ENCODE measurements at regions not wholly inside any gene's neighbourhood (a gene's known extent, or its start where the extent isn't known, plus 50 kb on each side); places are given as distances from the start of the nearest gene placed in this dataset.

GRCh38 chr19:28855216-28855615 lies 357.7 kb downstream of the UQCRFS1 start:
- peaks cover 2 to 4% (median 4%) of the 10 kb centered on the region in 3 donors for H3K27me3 Mint-ChIP-seq (ENCODE audit: low read depth in 3 of 3)
- H3K9me3 Mint-ChIP-seq = peaks cover 0 to 4% (median under 1%) of the 10 kb centered on the region in 6 donors
- H3K27ac Mint-ChIP-seq = no peak overlapping the region
- no peak overlapping the region for H3K4me3 Mint-ChIP-seq
- DNase-seq = no peak
- peaks cover 0 to 4% (median 0%) of the 10 kb centered on the region in 3 donors for H3K36me3 Mint-ChIP-seq
- peaks cover 9 to 18% of the 10 kb centered on the region in 2 donors for H3K4me1 Mint-ChIP-seq

GRCh38 chr19:28847468-28847867 lies 365.5 kb downstream of the UQCRFS1 start:
- H3K36me3 Mint-ChIP-seq = no peaks in the 10 kb centered on the region
- DNase-seq = no peak
- H3K4me1 Mint-ChIP-seq = no peaks in the 10 kb centered on the region
- H3K27ac Mint-ChIP-seq = no peak overlapping the region
- peaks cover 0 to 3% (median 0%) of the 10 kb centered on the region in 3 donors for H3K27me3 Mint-ChIP-seq (ENCODE audit: low read depth in 3 of 3)
- H3K9me3 Mint-ChIP-seq = no peaks in the 10 kb centered on the region
- no peak overlapping the region for H3K4me3 Mint-ChIP-seq

GRCh38 chr19:28846094-28846812 lies 366.7 kb downstream of the UQCRFS1 start:
- no peaks in the 10 kb centered on the region for H3K9me3 Mint-ChIP-seq
- DNase-seq = no peak
- H3K4me3 Mint-ChIP-seq = no peak overlapping the region
- H3K4me1 Mint-ChIP-seq = no peaks in the 10 kb centered on the region
- no peak overlapping the region for H3K27ac Mint-ChIP-seq
- no peaks in the 10 kb centered on the region for H3K36me3 Mint-ChIP-seq
- H3K27me3 Mint-ChIP-seq (ENCODE audit: low read depth in 3 of 3) = peaks cover 0 to 3% (median 0%) of the 10 kb centered on the region in 3 donors

GRCh38 chr19:28843761-28844492 lies 369.0 kb downstream of the UQCRFS1 start:
- Mint-ChIP-seq H3K4me1 (no peaks in the 10 kb centered on the region), H3K27me3 (ENCODE audit: low read depth in 3 of 3) (peaks cover 0 to 3% (median 0%) of the 10 kb centered on the region in 3 donors), H3K36me3 (no peaks in the 10 kb centered on the region), H3K9me3 (peaks cover 0 to 3% (median 0%) of the 10 kb centered on the region in 6 donors), H3K4me3 (no peak overlapping the region), H3K27ac (no peak overlapping the region)
- DNase-seq = no peak

GRCh38 chr19:28841531-28841930 lies 371.4 kb downstream of the UQCRFS1 start:
- Mint-ChIP-seq H3K4me3 (no peak overlapping the region), H3K27me3 (ENCODE audit: low read depth in 3 of 3) (peaks cover 0 to 4% (median 0%) of the 10 kb centered on the region in 3 donors), H3K27ac (no peak overlapping the region), H3K9me3 (peaks cover 0 to 3% (median 0%) of the 10 kb centered on the region in 6 donors), H3K36me3 (no peaks in the 10 kb centered on the region), H3K4me1 (no peaks in the 10 kb centered on the region)
- DNase-seq = no peak

- no peak for DNase-seq
- Mint-ChIP-seq H3K36me3 (no peaks in the 10 kb centered on the region), H3K4me1 (no peaks in the 10 kb centered on the region), H3K4me3 (no peak overlapping the region), H3K9me3 (peaks cover 0 to 3% (median 0%) of the 10 kb centered on the region in 6 donors), H3K27ac (no peak overlapping the region), H3K27me3 (ENCODE audit: low read depth in 3 of 3) (peaks cover 0 to 6% (median 0%) of the 10 kb centered on the region in 3 donors)
These were observed 372.1 kb downstream of the UQCRFS1 start for GRCh38 chr19:28840891-28841290.

GRCh38 chr19:28839455-28839854 lies 373.5 kb downstream of the UQCRFS1 start:
- H3K4me1 Mint-ChIP-seq = no peaks in the 10 kb centered on the region
- H3K27ac Mint-ChIP-seq = no peak overlapping the region
- no peak overlapping the region for H3K4me3 Mint-ChIP-seq
- H3K9me3 Mint-ChIP-seq = peaks cover 0 to 3% (median 0%) of the 10 kb centered on the region in 6 donors
- DNase-seq = no peak
- H3K27me3 Mint-ChIP-seq (ENCODE audit: low read depth in 3 of 3) = peaks cover 0 to 6% (median 0%) of the 10 kb centered on the region in 3 donors
- H3K36me3 Mint-ChIP-seq = no peaks in the 10 kb centered on the region

GRCh38 chr19:28838909-28839308 lies 374.0 kb downstream of the UQCRFS1 start:
- no peak overlapping the region for H3K27ac Mint-ChIP-seq

GRCh38 chr19:28836421-28836820 lies 376.5 kb downstream of the UQCRFS1 start:
- no peak overlapping the region for H3K4me3 Mint-ChIP-seq
- DNase-seq = no peak
- no peaks in the 10 kb centered on the region for H3K4me1 Mint-ChIP-seq
- peaks cover 0 to 6% (median 3%) of the 10 kb centered on the region in 3 donors for H3K27me3 Mint-ChIP-seq (ENCODE audit: low read depth in 3 of 3)
- H3K27ac Mint-ChIP-seq = no peak overlapping the region
- no peaks in the 10 kb centered on the region for H3K36me3 Mint-ChIP-seq
- peaks cover 0 to 3% (median 0%) of the 10 kb centered on the region in 6 donors for H3K9me3 Mint-ChIP-seq

More at GRCh38 chr19:28838909-28839308, 374.0 kb downstream of the UQCRFS1 start:
- peaks cover 0 to 3% (median 0%) of the 10 kb centered on the region in 6 donors for H3K9me3 Mint-ChIP-seq
- H3K36me3 Mint-ChIP-seq = no peaks in the 10 kb centered on the region
- DNase-seq = no peak
- H3K4me1 Mint-ChIP-seq = no peaks in the 10 kb centered on the region
- H3K27me3 Mint-ChIP-seq (ENCODE audit: low read depth in 3 of 3) = peaks cover 0 to 6% (median 0%) of the 10 kb centered on the region in 3 donors
- no peak overlapping the region for H3K4me3 Mint-ChIP-seq

- Mint-ChIP-seq H3K27ac (no peak overlapping the region), H3K27me3 (ENCODE audit: low read depth in 3 of 3) (peaks cover 0 to 6% (median 3%) of the 10 kb centered on the region in 3 donors), H3K4me1 (no peaks in the 10 kb centered on the region), H3K9me3 (no peaks in the 10 kb centered on the region), H3K4me3 (no peak overlapping the region), H3K36me3 (no peaks in the 10 kb centered on the region)
- no peak for DNase-seq
These were observed 378.0 kb downstream of the UQCRFS1 start for GRCh38 chr19:28834996-28835395.

- Mint-ChIP-seq H3K9me3 (no peaks in the 10 kb centered on the region), H3K4me1 (no peaks in the 10 kb centered on the region), H3K27me3 (ENCODE audit: low read depth in 3 of 3) (peaks cover 2 to 6% (median 4%) of the 10 kb centered on the region in 3 donors), H3K27ac (no peak overlapping the region), H3K36me3 (no peaks in the 10 kb centered on the region), H3K4me3 (no peak overlapping the region)
- no peak for DNase-seq
These were observed 381.5 kb downstream of the UQCRFS1 start for GRCh38 chr19:28831462-28831861.

- Mint-ChIP-seq H3K9me3 (no peaks in the 10 kb centered on the region), H3K27ac (no peak overlapping the region), H3K27me3 (ENCODE audit: low read depth in 3 of 3) (peaks cover 0 to 8% (median 6%) of the 10 kb centered on the region in 3 donors), H3K36me3 (no peaks in the 10 kb centered on the region), H3K4me1 (no peaks in the 10 kb centered on the region), H3K4me3 (no peak overlapping the region)
- DNase-seq = no peak
These were observed 383.2 kb downstream of the UQCRFS1 start for GRCh38 chr19:28829762-28830161.

- Mint-ChIP-seq H3K27ac (no peak overlapping the region), H3K27me3 (ENCODE audit: low read depth in 3 of 3) (peaks cover 0 to 9% (median 8%) of the 10 kb centered on the region in 3 donors), H3K36me3 (no peaks in the 10 kb centered on the region), H3K9me3 (no peaks in the 10 kb centered on the region), H3K4me1 (no peaks in the 10 kb centered on the region), H3K4me3 (no peak overlapping the region)
- no peak for DNase-seq
These were observed 383.6 kb downstream of the UQCRFS1 start for GRCh38 chr19:28829359-28829758.

- DNase-seq = no peak
- H3K27me3 Mint-ChIP-seq (ENCODE audit: low read depth in 3 of 3) = peaks cover 0 to 9% (median 7%) of the 10 kb centered on the region in 3 donors
- no peak overlapping the region for H3K27ac Mint-ChIP-seq
- peaks cover 0 to 2% (median 0%) of the 10 kb centered on the region in 6 donors for H3K9me3 Mint-ChIP-seq
- no peaks in the 10 kb centered on the region for H3K36me3 Mint-ChIP-seq
- H3K4me1 Mint-ChIP-seq = no peaks in the 10 kb centered on the region
- H3K4me3 Mint-ChIP-seq = no peak overlapping the region
These were observed 384.6 kb downstream of the UQCRFS1 start for GRCh38 chr19:28828276-28828870.

Measured in immature natural killer cell (primary cell).